Fibroblast of lung (primary cell): ENCODE measurements at regions not wholly inside any gene's neighbourhood (a gene's known extent, or its start where the extent isn't known, plus 50 kb on each side); places are given as distances from the start of the nearest gene placed in this dataset.

Experiments
- CTCF ChIP-seq, 2 donors: IDR thresholded peaks in 1 of 2; conservative IDR thresholded peaks in 1 of 2; 1 replicate in 1 of 2; 2 replicates in 1 of 2; pipeline ENCODE4 v1.5.1; 2011 to 2012; ENCODE audit warnings: low read length in 2 of 2, control low read depth in 1 of 2, inconsistent platforms in 1 of 2, low read depth in 1 of 2, mild to moderate bottlenecking in 1 of 2
- EZH2 ChIP-seq: IDR thresholded peaks from 2 replicates; pipeline ENCODE4 v1.5.1; 2012; ENCODE audit warnings: low read length, control low read depth, mild to moderate bottlenecking; ENCODE audit errors: missing control alignments

DNA sequence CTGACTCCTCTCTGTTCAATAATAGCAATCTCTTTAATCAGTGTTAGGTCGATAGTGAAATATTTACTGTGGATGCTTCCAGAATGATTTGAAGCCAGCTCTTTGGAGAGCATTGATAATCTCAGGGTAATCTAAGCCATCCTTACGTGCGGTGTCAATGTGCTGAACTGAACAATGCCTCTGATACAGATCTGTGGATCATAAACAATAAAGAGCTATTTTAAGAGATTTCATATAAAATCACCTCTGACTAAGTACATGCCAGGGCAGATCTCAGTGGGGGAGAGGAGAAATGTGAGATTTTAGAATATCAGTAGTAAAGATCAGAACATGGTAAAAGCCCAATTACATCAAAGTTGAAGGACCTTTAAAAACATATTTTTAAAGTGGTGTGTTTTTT, 319.3 kb upstream of the GBE1 start:
- no peak for TF ChIP-seq CTCF (conservative IDR thresholded peaks at IDR 0.05 in 1 of 2, IDR thresholded peaks at IDR 0.05 in 1 of 2; ENCODE audit: low read depth in 1 of 2, low read length in 2 of 2)
- no peak for TF ChIP-seq EZH2
